GM23338 (cell line): ENCODE measurements at regions not wholly inside any gene's neighbourhood (a gene's known extent, or its start where the extent isn't known, plus 50 kb on each side); places are given as distances from the start of the nearest gene placed in this dataset.

ENCODE experiments used
- ATAC-seq: fragments of 200-7000 bp; cut with Tn5 transposase; 3 replicates; pipeline ENCODE4 v1.9.1; 2020
- DNase-seq: peaks from one replicate; pipeline ENCODE4 v3.0.0-alpha.2; 2015; ENCODE audit warnings: low spot score
- H2AFZ ChIP-seq: fragments of 200-600 bp; sonication (generic); 2 replicates; pipeline ENCODE4 v1.8.0; 2016; ENCODE audit warnings: antibody characterized with exemption, mild to moderate bottlenecking, moderate library complexity
- H3F3A ChIP-seq: fragments of 200-600 bp; sonication (generic); replicated peaks from 2 replicates; pipeline ENCODE4 v1.8.0; 2017; ENCODE audit warnings: antibody characterized with exemption, mixed run types, low read depth
- H3K27ac ChIP-seq: fragments of 200-600 bp; sonication (generic); 2 replicates; pipeline ENCODE4 v1.6.1; 2016; ENCODE audit warnings: low read depth
- H3K27me3 ChIP-seq: fragments of 200-600 bp; sonication (generic); 2 replicates; pipeline ENCODE4 v1.8.0; 2016; ENCODE audit warnings: mild to moderate bottlenecking, mixed run types, moderate library complexity; ENCODE audit not compliant: insufficient read depth
- H3K36me3 ChIP-seq: fragments of 200-600 bp; sonication (generic); 2 replicates; pipeline ENCODE4 v1.8.0; 2016; ENCODE audit warnings: mild to moderate bottlenecking; ENCODE audit not compliant: insufficient read depth
- H3K4me1 ChIP-seq: fragments of 200-600 bp; sonication (generic); 2 replicates; pipeline ENCODE4 v1.8.0; 2016; ENCODE audit warnings: mild to moderate bottlenecking, moderate library complexity; ENCODE audit not compliant: insufficient read depth
- H3K4me2 ChIP-seq: fragments of 200-600 bp; sonication (generic); 2 replicates; pipeline ENCODE4 v1.7.1; 2017; ENCODE audit warnings: mixed run types
- H3K4me3 ChIP-seq: fragments of 200-600 bp; sonication (generic); 2 replicates; pipeline ENCODE4 v1.6.1; 2016; ENCODE audit warnings: mixed run types
- H3K79me2 ChIP-seq: fragments of 200-600 bp; sonication (generic); replicated peaks from 2 replicates; pipeline ENCODE4 v1.8.0; 2017; ENCODE audit warnings: mild to moderate bottlenecking; ENCODE audit not compliant: insufficient read depth
- H3K9me2 ChIP-seq: fragments of 200-600 bp; sonication (generic); 2 replicates; pipeline ENCODE4 v1.8.0; 2017; ENCODE audit not compliant: insufficient read depth
- H4K20me1 ChIP-seq: fragments of 200-600 bp; sonication (generic); replicated peaks from 2 replicates; pipeline ENCODE4 v1.8.0; 2017; ENCODE audit warnings: mild to moderate bottlenecking; ENCODE audit not compliant: insufficient read depth
- H3K27ac Mint-ChIP-seq: 2 replicates; pipeline ENCODE4 v1.8.0; 2020; ENCODE audit warnings: inconsistent platforms, mild to moderate bottlenecking, moderate library complexity, mixed read lengths
- H3K27me3 Mint-ChIP-seq: 3 replicates; pipeline ENCODE4 v1.8.0; 2022; ENCODE audit warnings: low read depth, mild to moderate bottlenecking, moderate library complexity, mixed read lengths, inconsistent platforms; ENCODE audit not compliant: insufficient read depth, poor library complexity
- H3K36me3 Mint-ChIP-seq: 3 replicates; pipeline ENCODE4 v1.8.0; 2021; ENCODE audit warnings: low read depth, mild to moderate bottlenecking, inconsistent platforms, moderate library complexity, mixed read lengths
- H3K4me1 Mint-ChIP-seq: 3 replicates; pipeline ENCODE4 v1.8.0; 2020; ENCODE audit warnings: mild to moderate bottlenecking, inconsistent platforms, mixed read lengths
- H3K4me3 Mint-ChIP-seq: 3 replicates; pipeline ENCODE4 v1.8.0; 2021; ENCODE audit warnings: moderate library complexity, mild to moderate bottlenecking, inconsistent platforms, mixed read lengths
- H3K9me3 Mint-ChIP-seq: 3 replicates; pipeline ENCODE4 v1.8.0; 2020; ENCODE audit warnings: moderate library complexity, mild to moderate bottlenecking, inconsistent platforms, mixed read lengths
- CREB1 ChIP-seq: fragments of 250-450 bp; sonication (Bioruptor Pico); IDR thresholded peaks from 2 replicates; pipeline ENCODE4 v1.5.0; 2020; ENCODE audit warnings: low read depth, mild to moderate bottlenecking, moderate library complexity
- CTCF ChIP-seq, 2 experiments: fragments of 200-600 bp in 1 of 2; sonication (generic) in 1 of 2; conservative IDR thresholded peaks; 2 replicates each; pipeline versions ENCODE4 v1.5.1 to v1.6.1; 2016 to 2017; ENCODE audit warnings: antibody characterized with exemption in 2 of 2, low read depth in 2 of 2, mild to moderate bottlenecking in 2 of 2, moderate library complexity in 1 of 2
- ETS1 ChIP-seq: IDR thresholded peaks from 2 replicates; pipeline ENCODE4 v1.6.1; 2016; ENCODE audit warnings: antibody characterized with exemption
- EZH2 ChIP-seq: fragments of 200-600 bp; sonication (generic); IDR thresholded peaks from one replicate; pipeline ENCODE4 v1.8.0; 2017; ENCODE audit warnings: antibody characterized with exemption, mild to moderate bottlenecking, low read depth; ENCODE audit not compliant: unreplicated experiment
- EZH2phosphoT487 ChIP-seq: fragments of 200-600 bp; sonication (generic); IDR thresholded peaks from one replicate; pipeline ENCODE4 v1.8.1; 2018; ENCODE audit warnings: antibody characterized with exemption; ENCODE audit not compliant: unreplicated experiment
- JUNB ChIP-seq: IDR thresholded peaks from one replicate; pipeline ENCODE4 v1.6.1; 2016; ENCODE audit warnings: antibody characterized with exemption; ENCODE audit not compliant: unreplicated experiment
- POLR2AphosphoS5 ChIP-seq: IDR thresholded peaks from 2 replicates; pipeline ENCODE4 v1.6.1; 2016; ENCODE audit warnings: antibody characterized with exemption, low read depth
- REST ChIP-seq: IDR thresholded peaks from one replicate; pipeline ENCODE4 v1.6.1; 2018; ENCODE audit warnings: antibody characterized with exemption; ENCODE audit not compliant: unreplicated experiment
- ZNF114 ChIP-seq: fragments of 250-450 bp; sonication (Bioruptor Pico); IDR thresholded peaks from 2 replicates; pipeline ENCODE4 v1.5.0; 2020; ENCODE audit warnings: mild to moderate bottlenecking, moderate library complexity
- ZNF331 ChIP-seq: fragments of 250-450 bp; sonication (Bioruptor Pico); IDR thresholded peaks from 2 replicates; pipeline ENCODE4 v1.5.0; 2020; ENCODE audit warnings: low read depth, mild to moderate bottlenecking, moderate library complexity
- ZNF462 ChIP-seq: fragments of 250-450 bp; sonication (Bioruptor Pico); IDR thresholded peaks from 2 replicates; pipeline ENCODE4 v1.5.0; 2020; ENCODE audit warnings: mild to moderate bottlenecking, moderate library complexity

GRCh38 chr2:2851316-2851715, 520.2 kb upstream of the MYT1L start:
- H3K4me2 ChIP-seq: no peak overlapping the region
- no peaks in the 10 kb centered on the region for H3K27me3 ChIP-seq
- no peak overlapping the region for H2AFZ ChIP-seq
- H3K36me3 Mint-ChIP-seq: no peaks in the 10 kb centered on the region
- peaks cover 7% of the 10 kb centered on the region for H3K27me3 Mint-ChIP-seq
- no peaks in the 10 kb centered on the region; the same call in 1 of the 2 replicates for H3F3A ChIP-seq
- no peaks in the 10 kb centered on the region for H4K20me1 ChIP-seq
- H3K79me2 ChIP-seq: no peaks in the 10 kb centered on the region
- no peak overlapping the region for H3K27ac Mint-ChIP-seq
- no peak for TF ChIP-seq ZNF462
- TF ChIP-seq ZNF114 (CRISPR knock-in tag): no peak
- TF ChIP-seq EZH2phosphoT487: no peak
- TF ChIP-seq CREB1 (CRISPR knock-in tag): no peak
- no peak for TF ChIP-seq REST
- TF ChIP-seq POLR2AphosphoS5: no peak
- TF ChIP-seq EZH2: no peak
- no peak for TF ChIP-seq ETS1
- TF ChIP-seq ZNF331 (CRISPR knock-in tag): no peak
- no peak for TF ChIP-seq JUNB
- no peak for TF ChIP-seq CTCF (conservative IDR thresholded peaks at IDR 0.05; ENCODE audit: low read depth in 2 of 2)
- H3K4me1 Mint-ChIP-seq: peaks cover 12% of the 10 kb centered on the region; the same call in 1 of the 3 replicates
- peaks cover 9% of the 10 kb centered on the region; the same call in 1 of the 2 replicates for H3K9me2 ChIP-seq
- DNase-seq (no peak), ATAC-seq (no peak)
- H3K9me3 Mint-ChIP-seq: no peaks in the 10 kb centered on the region
- H3K27ac ChIP-seq: no peak overlapping the region
- H3K36me3 ChIP-seq: no peaks in the 10 kb centered on the region
- no peak overlapping the region for H3K4me3 Mint-ChIP-seq
- H3K4me1 ChIP-seq: no peaks in the 10 kb centered on the region
- H3K4me3 ChIP-seq: no peak overlapping the region
